ENCODE measurements at regions not wholly inside any gene's neighbourhood (a gene's known extent, or its start where the extent isn't known, plus 50 kb on each side); places are given as distances from the start of the nearest gene placed in this dataset.

DNA sequence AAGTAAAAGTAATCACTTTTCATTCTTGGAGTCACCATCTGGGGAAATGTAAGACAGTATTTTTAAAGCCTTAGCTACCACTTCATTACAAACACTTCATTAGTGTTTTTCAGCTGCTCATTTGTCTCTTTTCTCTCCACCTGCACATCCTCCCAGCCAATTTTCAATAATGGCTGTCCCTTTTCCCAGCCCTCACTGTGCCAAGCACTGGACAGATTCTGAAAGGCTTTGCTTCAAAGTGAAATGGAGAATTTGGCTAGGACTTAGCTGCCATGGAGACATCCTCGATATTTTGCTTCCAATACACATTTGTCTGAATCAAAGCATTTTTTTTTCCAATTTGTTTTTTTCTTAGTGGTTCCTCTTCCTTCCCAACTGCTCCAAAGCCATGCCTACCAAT lies 272.4 kb upstream of the NRXN1 start:
- H3K9me3 ChIP-seq (replicated peaks; ENCODE audit: control insufficient read depth, insufficient read depth, low read length), result no peaks in the 10 kb centered on the region
- TF ChIP-seq HCFC1 (IDR thresholded peaks at IDR 0.05; ENCODE audit: low read length) (no peak), NR2C2 (IDR thresholded peaks at IDR 0.05; ENCODE audit: borderline replicate concordance, control insufficient read depth, insufficient read length, low read depth) (no peak), RBBP5 (conservative IDR thresholded peaks at IDR 0.05) (no peak), ASH2L (IDR thresholded peaks at IDR 0.05; ENCODE audit: borderline replicate concordance, low read depth) (no peak), BCL11A (IDR thresholded peaks at IDR 0.05; ENCODE audit: low read depth, low read length) (no peak), SMAD1 (IDR thresholded peaks at IDR 0.05; ENCODE audit: low read depth, partially characterized antibody) (no peak), IKZF2 (IDR thresholded peaks at IDR 0.05) (no peak), BACH1 (IDR thresholded peaks at IDR 0.05; ENCODE audit: borderline replicate concordance) (no peak), POU2F2 (IDR thresholded peaks at IDR 0.05; ENCODE audit: borderline replicate concordance, low read depth, low read length) (no peak)
- TF ChIP-seq, protein P1, sequence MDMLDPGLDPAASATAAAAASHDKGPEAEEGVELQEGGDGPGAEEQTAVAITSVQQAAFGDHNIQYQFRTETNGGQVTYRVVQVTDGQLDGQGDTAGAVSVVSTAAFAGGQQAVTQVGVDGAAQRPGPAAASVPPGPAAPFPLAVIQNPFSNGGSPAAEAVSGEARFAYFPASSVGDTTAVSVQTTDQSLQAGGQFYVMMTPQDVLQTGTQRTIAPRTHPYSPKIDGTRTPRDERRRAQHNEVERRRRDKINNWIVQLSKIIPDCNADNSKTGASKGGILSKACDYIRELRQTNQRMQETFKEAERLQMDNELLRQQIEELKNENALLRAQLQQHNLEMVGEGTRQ (IDR thresholded peaks at IDR 0.05; ENCODE audit: borderline replicate concordance, low read depth, low read length), result no peak
- FAIRE-seq (no peak), DNase-seq (ENCODE audit: low read depth, low spot score) (no peak), ATAC-seq (no peak)
- H3K9ac ChIP-seq (ENCODE audit: control insufficient read depth, insufficient read depth, low read length), result no peak overlapping the region
- no peak overlapping the region for H3K4me2 ChIP-seq (ENCODE audit: control insufficient read depth, insufficient read depth)
- no peak overlapping the region for H3K4me3 ChIP-seq
- H3K36me3 ChIP-seq (ENCODE audit: control insufficient read depth in 2 of 2, insufficient read depth in 2 of 2, low read length in 1 of 2), result no peaks in the 10 kb centered on the region
- no peaks in the 10 kb centered on the region for H4K20me1 ChIP-seq (ENCODE audit: control insufficient read depth, insufficient read depth)
- no peak overlapping the region for H3K27ac ChIP-seq (ENCODE audit: control insufficient read depth, insufficient read depth)
- 0% methylated on average over 1 of the region's 1 CpG for WGBS (ENCODE audit: insufficient coverage, insufficient replicate concordance, low lambda C conversion rate, missing lambda C conversion rate)
- no peak overlapping the region for H2AFZ ChIP-seq (ENCODE audit: control insufficient read depth, low read depth, low read length)
- ChIA-PET POLR2A (no interaction called here), RAD21 (ENCODE audit: unreplicated experiment) (no interaction called here), CTCF (no interaction called here), SMC1A (ENCODE audit: uncharacterized antibody, unreplicated experiment) (interaction anchor here (1.7 kb wide), 1 partner anchor 11 kb away, joined by 5 read pairs; no protein-coding TSS in a partner anchor)
- H3K79me2 ChIP-seq (ENCODE audit: control insufficient read depth, insufficient read depth, low read length), result no peaks in the 10 kb centered on the region
- intact Hi-C loops (cut with micrococcal nuclease; ENCODE audit: unreplicated experiment), result no loop called here
- no peaks in the 10 kb centered on the region for H3K27me3 ChIP-seq (replicated peaks in 1 of 2; ENCODE audit: control insufficient read depth in 2 of 2, insufficient read depth in 2 of 2, low read length in 1 of 2)
- BruUV-seq (replicated peaks), result no TSS peak
- in situ Hi-C loops (cut with MboI), result no loop called here
- no peaks in the 10 kb centered on the region for H3K4me1 ChIP-seq (ENCODE audit: control insufficient read depth, insufficient read depth, low read length)
